HCT116 (cell line): ENCODE measurements at regions not wholly inside any gene's neighbourhood (a gene's known extent, or its start where the extent isn't known, plus 50 kb on each side); places are given as distances from the start of the nearest gene placed in this dataset.

Experiments
- EZH2 ChIP-seq: fragments of 200-600 bp; sonication (generic); IDR thresholded peaks from 2 replicates; pipeline ENCODE4 v1.6.1; 2017; ENCODE audit warnings: antibody characterized with exemption, mixed run types
- POLR2A ChIP-seq: IDR thresholded peaks from 2 replicates; pipeline ENCODE4 v1.7.0; 2011; ENCODE audit warnings: borderline replicate concordance; ENCODE audit not compliant: insufficient read depth, insufficient read length; ENCODE audit errors: extremely low read depth
- POLR2AphosphoS5 ChIP-seq: IDR thresholded peaks from 2 replicates; pipeline ENCODE4 v1.6.1; 2011; ENCODE audit warnings: mild to moderate bottlenecking, low read depth, low read length, moderate library complexity
- TF ChIP-seq, protein P1 (sequence below), 3 experiments: fragments of 200-600 bp in 1 of 3; sonication (generic) in 1 of 3; IDR thresholded peaks in 2 of 3; conservative IDR thresholded peaks in 1 of 3; 2 replicates each; pipeline ENCODE4 v1.5.1; 2012 to 2017; ENCODE audit warnings: low read depth in 2 of 3, low read length in 2 of 3, antibody characterized with exemption in 1 of 3, borderline replicate concordance in 1 of 3, control low read depth in 1 of 3, mild to moderate bottlenecking in 1 of 3, mixed read lengths in 1 of 3, mixed run types in 1 of 3, moderate library complexity in 1 of 3; ENCODE audit not compliant: insufficient read depth in 1 of 3

DNA sequence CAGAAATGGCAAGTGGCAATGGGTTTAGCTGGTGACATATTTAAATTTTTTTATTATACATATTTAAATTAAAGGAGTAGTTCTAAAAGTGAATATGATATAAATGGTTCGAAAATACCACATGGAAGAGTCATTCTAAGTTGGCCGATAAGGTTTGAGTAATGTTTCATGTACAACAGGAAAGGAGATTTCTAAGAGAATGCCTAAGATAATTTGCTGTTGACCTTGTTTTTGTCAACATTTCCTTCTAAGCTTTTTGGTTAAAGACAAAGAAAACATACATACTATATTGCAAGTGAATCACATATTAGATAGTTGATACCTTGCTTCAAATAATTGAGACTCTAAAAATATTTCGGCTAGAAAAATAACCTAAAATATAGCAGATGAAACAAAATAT lies 526.6 kb upstream of the SLIT2 start:
- TF ChIP-seq POLR2A (no peak), POLR2AphosphoS5 (no peak), EZH2 (no peak)
- TF ChIP-seq, protein P1, sequence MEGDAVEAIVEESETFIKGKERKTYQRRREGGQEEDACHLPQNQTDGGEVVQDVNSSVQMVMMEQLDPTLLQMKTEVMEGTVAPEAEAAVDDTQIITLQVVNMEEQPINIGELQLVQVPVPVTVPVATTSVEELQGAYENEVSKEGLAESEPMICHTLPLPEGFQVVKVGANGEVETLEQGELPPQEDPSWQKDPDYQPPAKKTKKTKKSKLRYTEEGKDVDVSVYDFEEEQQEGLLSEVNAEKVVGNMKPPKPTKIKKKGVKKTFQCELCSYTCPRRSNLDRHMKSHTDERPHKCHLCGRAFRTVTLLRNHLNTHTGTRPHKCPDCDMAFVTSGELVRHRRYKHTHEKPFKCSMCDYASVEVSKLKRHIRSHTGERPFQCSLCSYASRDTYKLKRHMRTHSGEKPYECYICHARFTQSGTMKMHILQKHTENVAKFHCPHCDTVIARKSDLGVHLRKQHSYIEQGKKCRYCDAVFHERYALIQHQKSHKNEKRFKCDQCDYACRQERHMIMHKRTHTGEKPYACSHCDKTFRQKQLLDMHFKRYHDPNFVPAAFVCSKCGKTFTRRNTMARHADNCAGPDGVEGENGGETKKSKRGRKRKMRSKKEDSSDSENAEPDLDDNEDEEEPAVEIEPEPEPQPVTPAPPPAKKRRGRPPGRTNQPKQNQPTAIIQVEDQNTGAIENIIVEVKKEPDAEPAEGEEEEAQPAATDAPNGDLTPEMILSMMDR (IDR thresholded peaks at IDR 0.05 in 2 of 3, conservative IDR thresholded peaks at IDR 0.05 in 1 of 3; ENCODE audit: borderline replicate concordance in 1 of 3, insufficient read depth in 1 of 3, low read depth in 2 of 3, low read length in 2 of 3) = no peak
